ENCODE measurements at regions not wholly inside any gene's neighbourhood (a gene's known extent, or its start where the extent isn't known, plus 50 kb on each side); places are given as distances from the start of the nearest gene placed in this dataset.
A peak's percentile ranks its signal among the peaks of the same experiment; 100 is the strongest.

DNA sequence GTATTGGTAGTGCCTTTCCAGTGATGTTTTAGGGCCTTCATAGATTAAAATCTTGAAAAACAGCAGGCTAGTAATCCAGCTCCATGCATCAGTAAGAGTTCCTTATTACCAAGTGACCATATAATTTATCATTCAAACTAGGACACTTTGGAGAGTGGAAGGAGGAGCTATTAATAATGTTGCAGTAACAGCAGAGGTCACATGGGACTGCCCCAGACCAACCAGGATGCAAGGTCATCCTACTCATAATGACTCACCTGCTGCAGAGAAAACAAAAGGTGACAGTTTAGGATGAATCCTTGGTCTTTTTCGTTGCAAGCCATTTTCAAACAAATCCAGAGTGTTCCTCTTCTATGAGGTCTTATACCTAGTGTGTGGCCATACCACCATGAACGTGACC lies 187.4 kb downstream of the NUF2 start:
- no peak for TF ChIP-seq EZH2 (IDR thresholded peaks at IDR 0.05; ENCODE audit: insufficient read depth, poor library complexity, severe bottlenecking)
- TF ChIP-seq EZH2phosphoT487 (IDR thresholded peaks at IDR 0.05; ENCODE audit: insufficient read depth, low read depth): no peak
- WGBS, 2 experiments (ENCODE audit: low coverage in 1 of 2, low lambda C conversion rate in 2 of 2, missing lambda C conversion rate in 2 of 2): 46 to 53% methylated on average over 2 of the region's 2 CpGs
- no peak overlapping the region for H3K4me2 ChIP-seq (ENCODE audit: unreplicated experiment)
- H3F3A ChIP-seq (ENCODE audit: insufficient read depth): no peaks in the 10 kb centered on the region
- no peaks in the 10 kb centered on the region for H3K4me1 ChIP-seq (ENCODE audit: insufficient read depth)
- H3K9me3 ChIP-seq (ENCODE audit: low read depth): no peaks in the 10 kb centered on the region
- no peaks in the 10 kb centered on the region for H3K27me3 ChIP-seq (replicated peaks; ENCODE audit: insufficient read depth)
- no peaks in the 10 kb centered on the region for H3K79me2 ChIP-seq (ENCODE audit: insufficient read depth)
- no peak overlapping the region for H3K9ac ChIP-seq
- H3K27ac ChIP-seq: no peak overlapping the region
- H3K36me3 ChIP-seq (ENCODE audit: low read depth): no peaks in the 10 kb centered on the region
- DNase-seq: peak; percentile 1
- no peaks in the 10 kb centered on the region for H3K9me2 ChIP-seq (ENCODE audit: insufficient read depth)
- in situ Hi-C loops (cut with MboI): no loop called here
- H4K20me1 ChIP-seq (ENCODE audit: insufficient read depth): no peaks in the 10 kb centered on the region
- H3K4me3 ChIP-seq: no peak overlapping the region
- H2AFZ ChIP-seq: no peak overlapping the region

GRCh38 chr1:163512349-163512989 lies 190.7 kb downstream of the NUF2 start:
- Histone ChIP-seq H3K9ac (no peak overlapping the region), H4K20me1 (ENCODE audit: insufficient read depth) (no peaks in the 10 kb centered on the region), H3K27ac (no peak overlapping the region), H3K9me3 (ENCODE audit: low read depth) (no peaks in the 10 kb centered on the region), H3K4me2 (ENCODE audit: unreplicated experiment) (no peak overlapping the region), H3K9me2 (ENCODE audit: insufficient read depth) (no peaks in the 10 kb centered on the region), H3F3A (ENCODE audit: insufficient read depth) (no peaks in the 10 kb centered on the region), H3K79me2 (ENCODE audit: insufficient read depth) (no peaks in the 10 kb centered on the region), H3K4me3 (no peak overlapping the region), H3K4me1 (ENCODE audit: insufficient read depth) (no peaks in the 10 kb centered on the region), H3K27me3 (replicated peaks; ENCODE audit: insufficient read depth) (no peaks in the 10 kb centered on the region), H2AFZ (no peak overlapping the region), H3K36me3 (ENCODE audit: low read depth) (no peaks in the 10 kb centered on the region)
- in situ Hi-C loops (cut with MboI): no loop called here
- DNase-seq: no peak
- WGBS, 2 experiments (ENCODE audit: low coverage in 1 of 2, low lambda C conversion rate in 2 of 2, missing lambda C conversion rate in 2 of 2): 41 to 49% methylated on average over 2 of the region's 2 CpGs
- TF ChIP-seq EZH2phosphoT487 (IDR thresholded peaks at IDR 0.05; ENCODE audit: insufficient read depth, low read depth) (no peak), EZH2 (IDR thresholded peaks at IDR 0.05; ENCODE audit: insufficient read depth, poor library complexity, severe bottlenecking) (no peak)

DNA sequence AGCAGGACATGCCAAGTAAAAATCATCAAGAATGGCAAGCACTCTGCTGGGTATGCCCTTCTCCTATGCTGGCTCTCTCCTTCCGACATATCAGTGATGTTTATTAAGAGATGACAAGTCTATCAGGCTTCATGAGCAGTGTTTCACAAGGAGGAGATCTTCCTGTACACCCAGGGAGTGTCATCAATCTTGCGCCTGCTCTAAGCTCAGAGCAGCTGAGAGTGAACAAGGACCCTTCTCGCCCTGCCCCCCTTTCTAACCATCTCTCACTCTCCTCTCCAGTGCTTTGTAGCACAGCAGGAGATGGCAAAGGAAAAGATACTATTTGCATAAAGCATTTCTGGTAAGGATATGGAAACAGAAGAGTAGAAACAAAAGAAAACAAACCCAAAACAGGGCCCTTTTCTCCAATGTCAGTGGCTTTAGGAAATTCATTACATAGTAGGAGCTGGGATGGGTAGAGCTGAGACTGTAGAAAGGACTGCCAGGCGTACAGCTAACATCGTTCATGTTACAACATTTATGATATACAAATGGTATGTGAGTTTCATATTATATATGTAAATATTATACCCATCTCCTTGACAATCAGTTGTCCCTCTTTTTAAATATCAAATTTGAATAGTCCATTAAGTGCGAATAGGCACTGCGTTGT lies 201.7 kb downstream of the NUF2 start:
- DNase-seq: no peak
- H3K4me1 ChIP-seq (ENCODE audit: insufficient read depth): no peaks in the 10 kb centered on the region
- no peaks in the 10 kb centered on the region for H3F3A ChIP-seq (ENCODE audit: insufficient read depth)
- H3K9ac ChIP-seq: no peak overlapping the region
- H3K4me2 ChIP-seq (ENCODE audit: unreplicated experiment): no peak overlapping the region
- in situ Hi-C loops (cut with MboI): no loop called here
- H3K9me2 ChIP-seq (ENCODE audit: insufficient read depth): no peaks in the 10 kb centered on the region
- 83 to 84% methylated on average over 7 of the region's 7 CpGs for WGBS, 2 experiments (ENCODE audit: low coverage in 1 of 2, low lambda C conversion rate in 2 of 2, missing lambda C conversion rate in 2 of 2)
- H3K79me2 ChIP-seq (ENCODE audit: insufficient read depth): no peaks in the 10 kb centered on the region
- H3K36me3 ChIP-seq (ENCODE audit: low read depth): no peaks in the 10 kb centered on the region
- H3K4me3 ChIP-seq: no peak overlapping the region
- H3K27ac ChIP-seq: no peak overlapping the region
- H3K9me3 ChIP-seq (ENCODE audit: low read depth): no peaks in the 10 kb centered on the region
- no peaks in the 10 kb centered on the region; the same call in 1 of the 2 replicates for H3K27me3 ChIP-seq (replicated peaks; ENCODE audit: insufficient read depth)
- no peak overlapping the region for H2AFZ ChIP-seq
- no peaks in the 10 kb centered on the region for H4K20me1 ChIP-seq (ENCODE audit: insufficient read depth)
- TF ChIP-seq EZH2phosphoT487 (IDR thresholded peaks at IDR 0.05; ENCODE audit: insufficient read depth, low read depth) (no peak), EZH2 (IDR thresholded peaks at IDR 0.05; ENCODE audit: insufficient read depth, poor library complexity, severe bottlenecking) (no peak)

GRCh38 chr1:163528710-163529348 lies 207.1 kb downstream of the NUF2 start:
- Histone ChIP-seq H3K27ac (no peak overlapping the region), H3F3A (ENCODE audit: insufficient read depth) (no peaks in the 10 kb centered on the region), H3K9me3 (ENCODE audit: low read depth) (no peaks in the 10 kb centered on the region), H3K79me2 (ENCODE audit: insufficient read depth) (no peaks in the 10 kb centered on the region), H3K36me3 (ENCODE audit: low read depth) (no peaks in the 10 kb centered on the region), H3K9ac (no peak overlapping the region), H3K4me3 (no peak overlapping the region), H3K9me2 (ENCODE audit: insufficient read depth) (no peaks in the 10 kb centered on the region), H4K20me1 (ENCODE audit: insufficient read depth) (no peaks in the 10 kb centered on the region), H3K4me1 (ENCODE audit: insufficient read depth) (no peaks in the 10 kb centered on the region), H2AFZ (no peak overlapping the region), H3K27me3 (replicated peaks; ENCODE audit: insufficient read depth) (no peaks in the 10 kb centered on the region), H3K4me2 (ENCODE audit: unreplicated experiment) (no peak overlapping the region)
- DNase-seq: peak; percentile 58
- WGBS, 2 experiments (ENCODE audit: low coverage in 1 of 2, low lambda C conversion rate in 2 of 2, missing lambda C conversion rate in 2 of 2): 23% methylated on average over 2 of the region's 2 CpGs
- in situ Hi-C loops (cut with MboI): loop anchor here (25.0 kb wide), 3 partner anchors 1083 to 1533 kb away; no protein-coding TSS in a partner anchor
- TF ChIP-seq EZH2phosphoT487 (IDR thresholded peaks at IDR 0.05; ENCODE audit: insufficient read depth, low read depth) (no peak), EZH2 (IDR thresholded peaks at IDR 0.05; ENCODE audit: insufficient read depth, poor library complexity, severe bottlenecking) (no peak)
